NCI-H82 (cell line): ENCODE measurements at regions not wholly inside any gene's neighbourhood (a gene's known extent, or its start where the extent isn't known, plus 50 kb on each side); places are given as distances from the start of the nearest gene placed in this dataset.

Experiments
- DNase-seq: peaks from one replicate; lab custom pipeline; 2025; lab: John Stamatoyannopoulos, UW

DNA sequence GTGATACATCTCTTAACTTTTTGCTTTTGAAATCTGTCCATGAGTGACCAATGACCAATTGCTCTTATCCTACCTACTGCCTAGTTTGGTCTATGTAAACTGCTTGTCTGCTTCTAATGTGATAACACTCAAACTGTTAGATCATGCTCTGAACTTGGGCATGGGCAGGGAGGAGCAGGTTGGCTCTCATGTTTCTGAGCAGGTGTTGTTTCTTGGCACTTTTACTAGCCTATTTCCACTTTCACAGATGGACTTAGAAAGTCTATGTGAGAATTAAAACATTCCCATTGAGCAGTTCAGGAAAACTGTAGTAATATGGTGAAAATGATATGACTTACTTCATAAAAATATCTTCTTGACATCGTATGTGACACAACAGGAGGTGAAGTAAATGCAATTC, 538.4 kb downstream of the HACE1 start:
- DNase-seq: no peak

DNA sequence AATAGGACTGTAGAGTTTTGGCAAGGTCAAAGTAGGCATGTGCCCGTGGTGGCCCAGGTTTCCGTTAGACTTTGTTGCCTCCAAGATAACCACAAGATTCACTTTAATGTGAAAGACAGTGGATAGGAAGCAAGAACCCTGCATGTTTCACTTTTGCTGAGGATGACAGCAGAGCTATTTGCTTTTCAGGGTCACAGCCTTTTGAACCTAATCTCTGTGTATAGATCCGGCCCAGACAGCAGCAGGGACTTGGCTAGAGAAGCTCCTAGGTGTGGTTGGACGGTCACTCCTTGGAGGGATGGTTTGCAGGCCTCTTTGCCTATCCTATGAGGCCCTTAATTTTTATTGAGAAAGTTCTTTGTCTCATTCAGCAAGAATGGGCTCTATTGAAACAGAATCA, 538.8 kb downstream of the HACE1 start:
- DNase-seq: no peak

DNA sequence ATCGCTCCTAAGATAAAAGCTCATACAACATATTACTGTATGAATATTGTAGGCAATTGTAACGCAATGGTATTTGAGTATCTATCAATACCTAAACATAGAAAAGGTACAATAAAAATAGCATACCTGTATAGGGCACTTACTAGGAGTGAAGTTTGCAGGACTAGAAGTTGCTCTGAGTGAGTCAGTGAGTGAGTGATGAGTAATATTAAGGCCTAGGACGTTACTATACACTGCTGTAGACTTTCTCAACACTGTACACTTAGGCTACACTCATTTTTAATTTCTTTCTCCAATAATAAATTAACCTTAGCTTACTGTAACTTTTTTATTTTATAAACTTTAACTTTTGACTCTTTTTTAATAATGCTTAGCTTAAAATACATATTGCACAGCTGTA, 546.9 kb downstream of the HACE1 start:
- DNase-seq: no peak

DNA sequence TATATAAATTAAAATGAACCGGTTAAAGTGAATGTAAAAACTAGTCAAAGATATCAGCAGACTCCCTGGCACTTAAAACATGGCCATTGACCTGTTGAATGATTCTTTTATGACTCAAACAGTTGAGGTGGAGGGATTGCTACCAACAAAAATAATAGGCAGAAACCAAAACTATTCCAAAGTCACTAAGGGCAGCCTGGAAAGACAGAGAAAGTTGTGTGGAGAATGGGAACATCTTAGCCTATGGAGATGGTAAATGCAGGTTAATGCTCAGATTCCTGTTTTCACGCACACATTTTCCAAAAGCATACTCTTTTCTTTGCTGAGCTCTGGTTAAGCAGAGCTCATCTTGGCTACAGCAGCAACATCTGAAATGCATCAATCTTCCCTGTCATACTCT, 553.5 kb downstream of the HACE1 start:
- DNase-seq: no peak

DNA sequence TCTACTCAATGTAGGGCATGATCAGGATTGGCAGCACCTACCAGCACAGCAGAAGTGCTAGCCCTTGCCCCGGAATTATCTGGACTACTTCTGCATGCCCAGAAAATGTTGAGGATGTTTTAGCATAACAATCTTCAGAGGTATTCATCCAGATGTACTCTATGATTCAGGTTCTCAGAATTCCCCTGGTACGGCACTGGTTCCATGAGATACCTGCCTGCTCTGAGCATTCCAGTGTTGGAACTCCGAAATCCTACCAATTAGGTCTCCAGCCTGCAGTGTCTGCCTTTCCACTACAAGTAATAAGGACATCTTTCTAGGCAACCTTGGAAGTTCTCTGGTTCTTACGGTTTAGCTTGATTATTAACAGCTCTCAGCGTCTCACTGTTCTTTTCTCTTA, 554.5 kb downstream of the HACE1 start:
- DNase-seq: no peak

DNA sequence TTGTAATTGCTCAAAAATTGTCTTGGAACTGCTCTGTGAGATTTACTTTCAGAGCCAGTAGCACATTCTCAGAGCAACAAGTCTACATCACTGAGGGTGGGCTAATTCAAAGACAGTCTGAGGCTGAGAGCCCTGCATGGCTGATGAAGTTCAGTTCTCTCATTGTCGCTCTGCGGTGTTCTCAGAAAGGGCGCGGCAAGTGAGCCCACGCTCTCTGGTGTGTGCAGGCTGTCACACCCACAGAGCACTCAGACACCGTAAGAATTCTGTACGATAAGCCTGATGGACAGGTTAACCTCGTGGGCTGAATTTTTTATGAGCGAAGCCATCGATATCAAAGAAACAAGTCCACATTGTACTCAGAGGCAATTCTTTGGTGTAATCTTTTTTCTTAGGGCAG, 557.8 kb downstream of the HACE1 start:
- DNase-seq: no peak

DNA sequence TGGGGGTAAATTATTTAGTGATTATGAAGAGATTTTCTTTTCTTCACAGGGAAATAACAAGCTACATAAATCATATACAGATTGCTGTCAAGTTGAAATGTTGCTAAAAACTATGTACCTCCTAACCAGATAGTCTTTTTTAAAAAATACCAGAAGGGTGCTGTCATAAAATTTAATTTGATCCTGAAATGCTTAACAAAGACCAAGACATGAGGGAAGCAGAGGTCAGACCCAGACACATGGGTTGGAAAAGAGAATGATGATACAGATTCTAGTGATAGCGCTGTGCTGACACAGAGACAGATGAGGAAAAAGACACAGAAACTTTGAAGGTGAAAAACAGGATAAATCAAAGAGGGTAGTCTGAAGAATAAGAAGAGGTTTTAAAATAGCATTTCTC, 573.1 kb downstream of the HACE1 start:
- DNase-seq: no peak

DNA sequence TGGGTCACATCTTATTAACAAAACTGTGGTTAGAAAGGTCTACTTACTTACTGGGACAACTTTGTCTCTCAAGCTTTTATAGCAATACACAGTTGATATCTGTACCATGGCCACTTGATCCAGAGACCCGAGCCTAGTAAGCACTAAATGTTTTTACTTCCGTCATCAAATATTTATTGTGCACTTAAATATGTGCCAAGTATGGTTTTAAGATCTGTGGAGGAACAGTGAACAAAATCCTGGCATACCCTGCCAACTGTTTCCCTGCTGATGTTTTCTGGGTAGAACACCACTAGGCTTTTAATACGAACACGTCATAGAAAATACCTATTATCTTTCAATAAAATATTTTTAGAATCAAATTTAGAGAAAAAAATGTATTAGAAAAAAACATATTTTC, 574.8 kb downstream of the HACE1 start:
- DNase-seq: no peak

DNA sequence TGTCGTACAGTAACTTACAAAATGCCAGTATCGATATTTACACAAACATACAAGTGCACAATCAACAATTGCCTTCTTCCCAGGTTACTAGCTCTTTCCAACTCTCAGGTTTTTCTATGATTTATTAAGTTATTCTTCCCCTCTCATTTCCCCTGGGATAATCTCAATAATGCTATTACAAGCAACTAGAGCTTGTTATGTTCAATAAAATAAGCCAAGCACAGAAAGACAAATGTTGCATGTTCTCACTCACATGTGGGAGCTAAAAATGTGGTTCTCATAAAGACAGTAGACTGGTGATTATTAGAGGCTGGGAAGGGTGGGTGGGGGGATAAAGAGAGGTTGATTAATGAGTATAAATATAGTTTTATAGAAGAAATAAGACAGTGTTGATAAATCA, 577.1 kb downstream of the HACE1 start:
- DNase-seq: no peak

DNA sequence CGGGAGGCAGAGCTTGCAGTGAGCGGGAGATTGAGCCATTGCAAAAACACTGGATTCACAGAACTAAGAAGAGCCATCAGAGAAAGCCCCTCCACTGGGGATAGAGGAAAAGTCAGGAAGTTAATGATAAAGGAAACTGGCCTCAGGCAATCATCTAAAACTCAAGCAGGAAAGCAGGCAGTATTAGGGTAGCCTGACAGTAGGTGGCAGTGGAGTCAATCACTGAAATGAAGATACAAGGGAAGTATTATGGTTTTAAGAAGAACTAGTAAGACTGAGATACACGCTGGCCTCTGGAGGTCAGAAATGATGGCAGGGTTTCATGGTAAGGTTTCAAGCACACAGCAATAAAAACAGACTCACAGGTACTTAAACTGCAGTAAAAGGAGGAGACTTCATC, 578.3 kb downstream of the HACE1 start:
- peak; percentile 2 for DNase-seq

DNA sequence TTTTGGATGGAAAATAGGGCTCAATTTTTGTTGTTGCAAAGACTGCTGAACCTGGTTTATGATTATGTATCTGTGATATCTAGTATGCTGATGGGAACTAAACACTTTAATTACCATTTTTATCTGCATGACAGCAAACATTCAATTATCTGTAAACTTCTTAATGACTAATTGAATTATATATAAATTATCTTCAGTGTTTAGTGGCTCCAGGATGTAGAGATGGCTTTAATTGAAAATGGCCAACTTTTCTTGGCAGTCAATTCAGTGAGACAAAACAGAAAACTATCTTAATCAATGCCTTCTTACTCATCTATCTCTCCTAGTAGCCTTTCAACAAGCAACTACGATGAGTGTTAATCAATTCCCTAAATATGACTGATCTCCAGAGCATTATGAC, 591.3 kb downstream of the HACE1 start:
- no peak for DNase-seq

DNA sequence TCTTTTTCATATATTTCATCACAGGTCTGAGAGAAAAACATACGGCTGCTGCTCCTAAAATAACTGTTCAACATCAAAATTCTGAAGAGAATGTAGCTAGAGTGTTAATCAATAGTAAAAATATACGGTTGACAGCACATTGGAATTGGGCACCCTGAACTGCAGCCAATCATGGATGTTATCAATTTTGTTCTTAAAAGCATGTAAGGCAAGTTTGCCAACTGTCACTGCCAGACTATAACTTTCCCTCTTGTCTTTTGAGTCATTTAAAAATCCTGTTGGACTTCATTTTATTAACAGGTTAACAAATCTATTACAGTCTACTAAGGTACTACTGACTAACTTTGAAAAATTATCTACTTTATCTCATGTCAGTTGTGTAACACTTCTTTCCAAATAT, 592.8 kb downstream of the HACE1 start:
- DNase-seq: no peak

DNA sequence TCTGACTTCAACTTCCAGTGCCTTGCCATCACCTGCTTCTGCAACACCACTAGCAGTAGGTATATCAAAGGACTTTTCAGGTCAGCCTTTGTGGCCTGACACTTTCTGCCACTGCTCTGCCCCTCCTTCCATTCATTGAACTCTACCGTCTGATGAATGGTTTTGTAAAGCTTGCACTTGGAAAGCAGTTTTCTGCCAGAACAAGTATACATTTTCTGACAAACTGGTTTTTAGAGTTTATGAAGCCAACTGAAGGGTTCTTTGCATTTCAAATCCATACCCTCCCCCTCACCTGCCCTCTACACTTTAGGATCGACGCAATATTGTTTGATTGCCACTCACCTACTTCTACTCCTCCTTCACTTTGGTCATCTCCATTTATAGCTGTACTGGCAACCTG, 603.1 kb downstream of the HACE1 start:
- no peak for DNase-seq

DNA sequence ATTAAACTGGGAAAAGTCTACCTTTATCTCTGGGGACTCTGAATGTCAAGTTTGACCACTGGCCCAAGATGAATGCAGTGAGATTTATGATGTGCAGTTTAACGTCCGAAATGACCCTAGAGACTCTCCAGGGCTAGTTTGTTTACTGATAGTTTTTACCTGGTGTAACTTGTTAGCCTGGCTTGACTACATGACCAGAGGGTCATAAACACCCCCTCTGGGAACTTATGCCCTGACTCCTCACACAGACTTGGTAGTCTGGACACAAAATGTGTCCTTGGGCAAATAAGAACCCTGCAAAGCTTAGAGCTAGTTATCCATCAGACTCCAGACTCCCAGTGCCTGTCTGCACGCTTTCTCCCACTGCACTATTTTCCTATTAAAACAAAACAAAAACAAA, 606.5 kb downstream of the HACE1 start:
- no peak for DNase-seq

DNA sequence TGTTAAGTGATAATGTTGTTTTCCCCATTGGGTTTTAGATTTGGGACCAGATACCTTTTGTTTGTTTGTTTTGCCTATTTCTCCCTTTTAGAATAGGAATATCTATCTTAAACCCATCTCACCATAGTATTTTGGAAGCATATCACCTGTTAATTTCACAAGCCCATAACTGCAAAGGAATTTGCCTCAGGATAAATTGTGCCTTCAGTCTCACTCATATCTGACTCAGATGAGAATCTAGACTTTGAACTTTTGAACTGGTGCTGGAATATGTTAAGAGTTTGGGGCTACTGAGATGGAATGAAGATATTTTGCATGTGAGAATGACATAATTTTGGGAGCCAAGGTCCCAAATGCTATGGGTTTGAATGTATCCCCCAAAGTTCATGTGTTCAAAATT, 607.4 kb downstream of the HACE1 start:
- DNase-seq: no peak

DNA sequence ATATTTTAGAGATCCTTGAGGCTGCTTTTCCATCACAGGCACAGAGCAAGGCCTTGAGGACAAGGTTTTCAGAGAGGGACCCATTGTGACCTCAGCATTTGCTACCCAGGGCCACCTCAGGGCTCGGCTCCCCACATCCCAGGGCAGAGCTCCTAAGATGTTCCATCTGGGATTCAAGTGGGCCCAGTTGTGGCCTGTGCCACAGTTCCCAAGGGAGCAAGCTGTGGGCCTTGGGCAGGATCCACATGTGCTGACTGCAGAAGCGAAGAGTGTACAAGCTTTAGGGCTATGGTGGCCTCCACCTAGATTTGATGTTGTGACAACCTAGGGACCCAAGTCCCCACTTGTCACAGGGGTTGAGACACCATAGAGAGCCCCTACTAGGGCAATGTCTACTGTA, 608.1 kb downstream of the HACE1 start:
- no peak for DNase-seq

DNA sequence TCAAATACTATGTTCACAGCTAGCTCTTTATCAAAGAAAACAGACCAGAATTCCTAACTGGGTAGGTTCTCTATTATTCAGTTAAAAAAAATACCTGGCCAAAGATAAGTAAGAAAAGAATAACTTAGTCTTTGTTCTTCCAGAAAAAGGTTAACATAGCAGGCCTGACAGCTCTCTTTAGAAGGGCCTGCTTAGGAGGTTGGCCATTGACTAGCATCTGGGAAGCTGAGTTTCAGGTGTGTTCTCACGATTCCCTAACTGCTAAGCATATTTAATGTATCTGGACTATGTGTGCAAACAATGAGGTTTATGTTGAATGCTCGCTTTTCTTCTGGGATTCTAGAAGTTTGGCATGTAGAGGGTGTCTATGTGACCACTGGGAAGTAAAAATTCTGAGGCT, 618.9 kb downstream of the HACE1 start:
- DNase-seq: no peak

DNA sequence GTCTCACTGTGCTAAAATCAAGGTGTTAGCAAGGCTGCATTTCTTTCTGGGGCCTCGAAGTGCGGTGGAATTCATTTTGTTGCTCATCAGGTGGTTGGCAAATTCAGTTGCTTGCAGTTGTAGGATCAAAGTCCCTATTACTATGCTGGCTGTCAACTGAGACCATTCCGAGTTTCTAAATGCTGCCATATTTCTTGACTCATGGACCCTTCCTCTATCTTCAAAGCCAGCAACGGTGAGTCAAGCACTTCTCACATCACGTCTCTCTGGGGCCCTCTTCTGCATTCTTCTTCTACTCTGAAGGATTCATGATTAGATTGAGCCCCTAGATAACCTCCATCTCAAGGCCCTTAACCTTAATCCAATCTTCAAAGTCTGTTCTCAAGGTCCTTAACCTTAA, 619.7 kb downstream of the HACE1 start:
- DNase-seq: no peak

DNA sequence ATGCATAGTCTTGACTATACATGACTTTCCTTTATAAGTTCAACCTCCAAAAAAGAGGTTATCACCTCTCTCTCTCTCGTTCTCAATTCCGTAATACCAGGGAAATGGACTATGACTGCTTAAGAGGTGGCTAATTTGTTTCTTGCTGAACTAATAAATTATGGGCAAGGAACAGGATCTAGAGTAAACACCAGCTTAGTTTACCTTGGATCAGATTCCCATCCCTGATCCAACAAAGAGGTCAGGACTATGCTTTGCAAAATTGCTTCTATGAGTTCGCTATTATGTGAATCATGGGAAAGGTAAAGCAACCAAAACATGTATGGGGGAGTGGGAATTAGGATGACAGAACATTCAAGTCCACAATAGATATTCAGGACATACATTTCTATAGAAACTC, 630.7 kb downstream of the HACE1 start:
- no peak for DNase-seq

DNA sequence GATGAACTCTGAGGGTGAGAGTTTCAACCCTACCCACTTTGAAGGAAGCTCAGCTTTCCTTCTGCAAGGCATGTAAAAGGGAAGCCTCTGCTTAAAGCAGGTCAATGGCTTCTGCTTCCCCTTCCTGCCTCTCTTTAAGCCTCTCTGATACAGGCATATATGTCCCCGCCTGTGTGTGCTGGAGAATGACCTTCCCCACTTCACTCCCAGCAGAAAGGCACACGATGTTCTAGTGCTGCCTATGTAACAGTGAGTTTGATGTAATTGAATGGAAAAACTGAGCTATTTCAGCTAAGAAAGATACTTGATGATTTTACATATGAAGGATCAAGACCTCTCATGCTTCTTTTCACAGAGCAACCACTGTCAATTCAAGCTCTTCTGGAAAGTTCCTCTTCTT, 632.2 kb downstream of the HACE1 start:
- DNase-seq: no peak

DNA sequence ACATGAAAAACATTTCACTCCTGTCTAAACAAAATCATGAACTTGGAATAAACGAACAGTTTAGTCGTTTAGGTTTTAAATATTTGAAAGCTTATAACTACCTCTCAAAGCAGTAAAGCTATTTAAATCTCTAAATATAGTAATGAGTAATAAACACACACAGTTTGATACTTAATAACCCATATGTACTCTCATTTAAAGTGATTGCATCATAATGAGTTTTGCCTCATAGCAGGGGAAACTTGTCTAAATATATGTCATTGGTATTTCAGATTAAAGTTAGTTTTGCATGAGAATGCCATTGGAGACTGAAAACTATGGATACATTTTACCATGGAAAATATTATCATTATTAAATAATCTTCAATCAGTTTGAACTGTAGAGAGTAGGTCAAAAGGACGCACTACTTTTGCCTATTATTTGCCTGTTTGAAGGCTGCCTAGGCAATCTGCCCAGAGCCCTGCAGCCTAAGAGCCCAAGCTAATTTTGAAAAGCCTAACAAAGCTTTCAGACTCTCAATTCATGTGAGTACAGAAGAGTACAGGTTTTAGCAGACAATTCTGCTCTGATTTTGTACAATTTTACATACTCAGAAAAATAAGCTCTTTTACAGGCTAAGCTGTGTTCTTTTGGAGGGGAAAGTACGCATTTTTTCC, 632.8 kb downstream of the HACE1 start:
- DNase-seq: no peak

DNA sequence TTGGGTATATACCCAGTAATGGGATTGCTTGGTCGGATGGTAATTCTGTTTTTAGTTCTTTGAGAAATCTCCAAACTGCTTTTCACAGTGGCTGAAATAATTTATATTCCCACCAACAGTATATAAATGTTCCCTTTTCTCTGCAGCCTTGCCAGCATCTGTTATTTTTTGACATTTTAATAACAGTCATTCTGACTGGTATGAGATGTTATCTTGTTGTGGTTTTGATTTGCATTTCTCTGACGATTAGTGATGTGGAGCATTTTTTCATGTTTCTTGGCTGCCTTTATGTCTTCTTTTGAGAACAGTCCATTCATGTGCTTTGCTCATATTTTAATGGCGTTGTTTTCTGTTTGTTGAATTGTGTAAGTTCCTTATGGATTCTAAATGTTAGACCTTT, 641.6 kb downstream of the HACE1 start:
- DNase-seq: no peak

DNA sequence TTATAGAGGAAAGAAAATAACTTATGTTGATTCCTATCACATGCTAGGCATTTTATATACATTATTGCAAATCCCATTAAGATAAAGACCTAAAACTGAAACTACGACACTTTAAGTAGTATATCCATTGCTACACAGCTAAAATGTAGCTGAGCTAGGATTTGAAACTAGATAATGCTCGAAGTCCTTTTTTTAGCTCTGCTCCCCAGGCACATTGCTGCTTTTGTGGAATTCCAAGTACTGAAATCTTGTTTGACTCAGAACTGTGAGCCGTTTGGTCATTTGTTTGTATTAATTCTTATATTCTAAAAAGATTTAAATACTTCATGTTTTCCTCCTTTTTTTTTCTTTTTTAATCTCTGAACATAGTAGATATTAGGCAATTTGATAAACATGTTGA, 644.8 kb downstream of the HACE1 start:
- DNase-seq: no peak

DNA sequence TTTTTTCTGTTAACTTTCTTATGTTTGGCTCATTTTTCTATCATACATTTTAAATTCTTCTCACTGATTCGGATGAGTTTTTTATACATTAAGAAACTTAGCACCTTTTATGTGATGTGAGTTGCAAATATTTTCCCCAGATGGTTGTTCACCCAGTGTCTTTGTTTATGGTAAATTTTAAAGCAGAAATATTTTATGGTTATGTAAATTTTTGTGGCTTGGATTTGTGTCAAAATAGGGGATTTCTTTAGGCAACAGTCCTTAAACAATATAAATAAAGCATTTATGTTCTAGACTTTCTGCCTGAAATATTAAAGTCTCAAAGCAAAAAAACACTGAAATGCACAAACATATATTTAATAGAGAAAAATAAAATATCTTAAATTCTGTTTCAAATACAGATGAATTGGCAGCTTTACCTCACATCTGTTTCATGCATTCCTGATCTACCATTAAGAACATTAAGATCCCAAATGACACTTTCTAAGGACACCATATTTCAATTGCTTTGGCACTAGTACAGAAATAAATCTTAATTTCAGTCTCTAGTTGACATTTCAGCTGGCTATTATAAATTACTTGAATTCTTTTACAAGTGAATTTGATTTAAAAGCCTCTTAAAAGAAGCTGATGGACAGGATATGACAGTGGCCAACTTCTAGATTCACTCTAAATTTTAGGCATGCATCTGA, 646.6 kb downstream of the HACE1 start:
- DNase-seq: no peak
